GM21526 (cell line): ENCODE measurements at regions not wholly inside any gene's neighbourhood (a gene's known extent, or its start where the extent isn't known, plus 50 kb on each side); places are given as distances from the start of the nearest gene placed in this dataset.
"Not testable (repeated sequence)": the region's sequence is repeated elsewhere in the genome, so short reads cannot be mapped to it uniquely, and the experiment has no call there.

Experiments used
- ATAC-seq: cut with Tn5 transposase; IDR thresholded peaks from one replicate; pipeline ENCODE4 v1.9.1; 2021; ENCODE audit warnings: moderate library complexity; ENCODE audit not compliant: unreplicated experiment, low FRiP score

- not testable (repeated sequence) for ATAC-seq
These were observed 198.0 kb downstream of the MEIS1 start for GRCh38 chr2:66632882-66633281.

- ATAC-seq = no peak
These were observed 198.7 kb downstream of the MEIS1 start for GRCh38 chr2:66633631-66634030.

- no peak for ATAC-seq
These were observed 199.9 kb downstream of the MEIS1 start for GRCh38 chr2:66634784-66635183.

DNA sequence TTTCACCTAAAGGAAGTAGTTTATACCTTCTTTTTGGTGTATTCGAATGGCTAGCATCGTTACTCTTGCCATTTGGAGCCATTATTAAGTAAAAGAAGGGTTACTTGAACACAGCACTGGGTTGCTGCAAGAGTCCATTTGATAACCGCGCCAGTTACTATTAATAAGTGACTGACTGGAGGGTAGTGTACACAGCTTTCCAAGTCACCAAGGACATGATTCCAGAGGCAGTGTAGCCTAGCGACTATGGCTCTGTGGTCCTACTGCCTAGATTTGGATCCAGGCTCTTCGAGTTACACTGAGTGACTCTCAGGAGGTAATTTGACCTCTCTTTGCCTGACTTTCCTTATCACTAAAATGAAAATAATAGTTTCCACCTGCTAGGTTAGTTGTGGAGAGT lies 206.8 kb downstream of the MEIS1 start:
- no peak for ATAC-seq

DNA sequence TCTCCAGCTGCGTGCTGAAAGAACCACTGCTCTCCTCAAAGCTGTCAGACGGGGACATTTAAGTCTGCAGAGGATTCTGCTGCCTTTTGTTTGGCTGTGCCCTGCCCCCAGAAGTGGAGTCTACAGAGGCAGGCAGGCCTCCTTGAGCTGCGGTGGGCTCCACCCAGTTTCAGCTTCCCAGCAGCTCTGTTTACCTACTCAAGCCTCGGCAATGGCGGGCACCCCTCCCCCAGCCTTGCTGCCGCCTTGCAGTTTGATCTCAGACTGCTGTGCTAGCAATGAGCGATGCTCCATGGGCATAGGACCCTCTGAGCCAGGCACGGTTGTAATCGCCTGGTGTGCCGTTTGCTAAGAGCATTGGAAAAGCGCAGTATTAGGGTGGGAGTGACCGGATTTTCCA lies 213.2 kb downstream of the MEIS1 start:
- not testable (repeated sequence) for ATAC-seq

- no peak for ATAC-seq
These were observed 214.1 kb downstream of the MEIS1 start for GRCh38 chr2:66649006-66649405.

DNA sequence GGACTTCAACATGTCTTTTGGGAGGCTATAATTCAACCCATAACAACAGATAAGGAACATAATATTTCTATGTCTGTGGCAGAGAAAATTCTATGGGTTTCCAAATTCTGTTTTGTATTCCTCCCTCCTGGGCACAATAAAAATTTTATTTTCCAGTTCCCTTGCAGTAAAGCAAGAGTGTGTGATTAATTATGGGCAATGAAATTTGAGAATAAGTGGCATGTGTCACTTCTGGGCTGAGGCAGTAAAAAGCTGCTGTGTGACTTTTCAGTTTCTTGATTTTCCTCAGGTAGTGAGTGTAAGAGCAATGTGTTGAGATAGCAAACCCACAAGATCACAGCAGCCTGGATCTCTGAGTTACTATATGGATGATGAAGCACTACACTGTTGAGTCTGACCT lies 216.4 kb downstream of the MEIS1 start:
- no peak for ATAC-seq

DNA sequence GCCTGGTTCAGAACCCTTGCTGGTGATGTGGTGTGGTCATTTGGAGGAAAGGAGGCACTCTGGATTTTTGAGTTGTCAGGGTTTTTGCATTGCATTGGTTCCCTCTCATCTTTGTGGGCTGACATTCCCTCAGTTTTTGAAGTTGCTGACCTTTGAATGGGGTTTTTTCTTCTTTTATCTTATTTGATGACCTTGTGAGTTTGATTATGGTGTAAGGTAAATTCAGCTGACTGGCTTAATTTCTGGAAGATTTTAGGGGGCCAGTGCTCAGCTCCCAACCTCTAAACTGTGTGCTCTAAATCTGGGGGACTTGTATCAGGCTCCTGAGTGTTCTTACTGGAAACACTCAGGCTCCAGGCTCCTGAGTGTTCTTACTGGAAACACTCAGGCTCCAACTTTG lies 225.9 kb downstream of the MEIS1 start:
- no peak for ATAC-seq

DNA sequence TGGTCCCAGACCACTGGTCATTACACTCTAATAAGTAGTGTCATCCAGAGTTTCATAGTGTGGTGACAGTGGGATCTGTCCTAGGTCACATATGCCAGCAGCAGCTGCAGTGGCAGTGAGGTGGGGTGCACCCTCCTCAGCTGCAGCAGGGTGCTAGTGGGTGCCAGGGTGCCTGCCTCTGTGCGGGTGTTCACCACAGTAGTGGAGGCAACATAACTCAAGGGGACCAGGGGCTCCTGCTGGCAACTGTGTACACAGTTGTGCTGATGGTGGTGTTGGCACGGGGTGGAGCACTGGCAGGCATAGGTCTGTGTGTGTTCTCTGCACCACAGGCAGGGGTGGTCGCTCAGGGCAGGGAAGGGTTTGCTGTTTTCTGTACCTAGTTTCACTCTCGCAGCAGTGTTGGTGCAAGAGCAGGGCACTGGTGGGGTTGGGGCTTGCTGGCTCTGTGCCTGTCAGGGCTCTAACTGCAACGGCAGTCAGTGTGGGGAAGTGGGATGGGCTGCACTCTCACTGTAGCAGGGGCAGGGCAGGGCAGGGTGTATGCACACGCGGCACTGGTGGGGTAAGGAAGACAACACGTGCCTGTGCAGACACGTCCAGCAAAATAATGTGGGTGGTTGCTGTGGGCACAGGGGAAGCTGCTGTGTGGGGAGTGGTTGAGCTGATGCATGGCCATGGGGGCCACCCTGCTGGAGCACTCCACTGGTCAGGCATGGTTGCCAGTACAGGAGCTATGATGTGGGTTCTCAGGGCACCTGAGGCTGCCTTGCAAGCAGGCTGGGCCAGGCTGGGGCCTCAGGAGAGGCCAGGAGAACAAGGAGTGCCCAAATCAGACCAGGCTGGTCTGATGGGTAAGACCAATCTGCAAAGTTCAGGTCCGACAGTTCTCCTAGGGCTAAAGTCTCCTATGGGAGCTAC lies 226.6 kb downstream of the MEIS1 start:
- no peak for ATAC-seq

- ATAC-seq = no peak
These were observed 230.4 kb downstream of the MEIS1 start for GRCh38 chr2:66665124-66665984.

DNA sequence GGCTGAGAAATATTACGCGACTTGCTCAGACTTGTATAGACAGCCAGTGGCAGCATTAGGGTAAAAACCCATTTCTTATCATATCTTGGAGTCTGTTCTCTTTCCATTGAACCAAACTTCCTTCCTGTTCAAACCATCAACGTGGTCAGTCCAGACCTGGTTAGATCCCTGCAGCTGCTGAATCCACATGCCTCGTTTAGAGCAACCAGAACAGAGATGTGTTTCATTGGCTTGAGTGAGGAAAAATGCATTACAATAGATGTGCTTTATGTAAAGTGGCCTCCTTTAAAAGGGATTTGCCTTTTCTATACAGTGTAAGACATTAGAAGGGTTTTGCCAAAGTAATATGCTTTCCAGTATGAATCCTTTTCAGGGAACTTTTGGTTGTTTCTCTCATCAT lies 232.4 kb downstream of the MEIS1 start:
- ATAC-seq = no peak

DNA sequence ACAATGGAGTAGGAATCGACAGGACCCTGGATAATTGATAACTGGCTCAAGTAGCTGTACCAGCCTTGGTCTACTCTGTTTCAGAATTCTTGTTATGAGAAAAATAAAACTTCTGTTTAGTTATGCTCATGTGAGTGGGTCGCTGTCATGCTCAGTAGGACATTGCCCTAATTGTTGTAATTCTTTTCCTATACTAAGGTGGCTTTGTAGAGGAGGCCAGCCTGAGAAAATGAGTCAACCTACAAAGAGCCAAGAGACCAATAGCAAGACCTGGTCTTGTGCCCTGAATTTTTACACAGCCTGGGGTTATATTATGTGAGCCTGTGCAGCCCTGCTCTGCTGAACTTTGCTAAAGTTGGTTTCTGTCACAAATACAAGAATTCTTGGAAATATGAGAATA lies 238.4 kb downstream of the MEIS1 start:
- no peak for ATAC-seq

GRCh38 chr2:66674087-66674486 lies 239.2 kb downstream of the MEIS1 start:
- ATAC-seq = no peak

GRCh38 chr2:66675591-66675990 lies 240.7 kb downstream of the MEIS1 start:
- ATAC-seq = no peak

DNA sequence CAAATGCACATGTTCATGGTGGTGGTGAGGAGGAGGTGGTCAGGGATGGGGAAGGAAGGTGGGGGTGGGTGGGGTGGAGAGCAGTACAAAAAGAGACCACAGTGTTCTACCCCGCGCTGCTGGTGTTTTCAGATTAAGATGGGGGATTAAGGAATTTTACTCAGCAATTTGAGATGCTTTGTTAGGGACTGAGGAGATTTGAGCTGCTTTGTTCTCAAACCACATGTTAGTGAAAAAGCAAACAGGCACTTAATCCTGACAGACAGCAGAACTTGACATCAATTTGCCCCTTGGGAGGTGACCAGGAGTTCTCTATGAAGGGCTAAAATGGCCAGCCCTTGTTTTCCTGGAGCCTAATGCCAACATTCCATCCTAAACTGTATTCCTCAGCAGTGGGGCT lies 244.5 kb downstream of the MEIS1 start:
- ATAC-seq = no peak

DNA sequence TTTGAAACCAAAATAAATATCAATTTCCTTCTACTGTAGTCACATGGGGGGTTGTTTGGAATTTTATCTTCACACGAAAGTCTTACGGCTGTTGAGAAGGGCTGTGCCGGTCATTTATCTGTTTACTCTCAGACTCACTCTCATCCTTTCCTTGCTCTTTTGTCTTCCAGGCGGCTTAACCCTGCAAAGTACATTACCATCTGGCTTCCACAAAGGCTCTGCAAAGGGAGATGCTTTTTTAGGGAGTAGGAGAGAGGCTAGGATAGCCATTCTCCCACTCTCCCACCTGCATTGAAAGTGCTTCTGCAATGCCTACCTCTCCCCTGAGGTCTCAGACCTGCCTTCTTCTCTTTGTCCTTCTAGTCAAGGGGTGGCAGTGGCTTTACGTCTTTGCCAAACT lies 247.6 kb downstream of the MEIS1 start:
- no peak for ATAC-seq

DNA sequence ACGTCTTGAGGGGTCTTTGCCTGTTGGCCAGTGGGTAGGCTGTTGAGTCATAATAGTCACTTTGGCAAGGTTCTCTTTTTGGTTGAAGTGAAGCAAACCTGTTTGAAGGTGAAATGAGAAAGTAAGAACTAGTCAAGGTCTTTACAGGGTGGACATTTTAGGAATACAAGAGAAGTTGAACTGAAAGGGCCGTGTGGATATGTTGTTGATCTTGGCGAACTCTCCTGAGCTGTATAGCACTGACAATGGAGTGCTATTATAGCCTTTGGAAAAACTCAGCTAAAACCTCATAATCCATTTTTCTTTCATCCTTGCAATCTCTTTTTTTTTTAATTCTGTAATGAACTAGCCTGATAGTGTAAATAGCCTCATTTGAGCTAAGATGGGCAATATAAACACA lies 248.1 kb downstream of the MEIS1 start:
- no peak for ATAC-seq

- no peak for ATAC-seq
These were observed 248.7 kb downstream of the MEIS1 start for GRCh38 chr2:66683599-66683998.

GRCh38 chr2:66684289-66684688 lies 249.4 kb downstream of the MEIS1 start:
- no peak for ATAC-seq

DNA sequence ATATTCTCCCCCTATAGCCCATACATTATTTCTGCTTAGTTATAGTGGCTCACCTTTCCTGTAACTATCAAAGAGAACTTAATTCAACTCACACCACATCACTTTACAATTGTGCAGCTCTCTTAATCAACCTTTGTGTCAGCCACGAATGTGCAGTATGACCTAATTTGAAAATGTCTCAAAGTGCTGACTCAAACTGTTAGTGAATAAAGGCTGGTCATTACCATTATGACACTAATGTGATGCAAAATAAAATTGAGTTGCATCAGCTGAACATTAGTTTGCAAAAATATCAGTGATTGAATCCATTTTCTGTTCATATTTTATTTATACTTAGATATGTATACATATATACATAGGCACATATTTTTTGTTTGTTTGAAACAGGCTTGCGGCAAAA lies 251.8 kb downstream of the MEIS1 start:
- no peak for ATAC-seq

DNA sequence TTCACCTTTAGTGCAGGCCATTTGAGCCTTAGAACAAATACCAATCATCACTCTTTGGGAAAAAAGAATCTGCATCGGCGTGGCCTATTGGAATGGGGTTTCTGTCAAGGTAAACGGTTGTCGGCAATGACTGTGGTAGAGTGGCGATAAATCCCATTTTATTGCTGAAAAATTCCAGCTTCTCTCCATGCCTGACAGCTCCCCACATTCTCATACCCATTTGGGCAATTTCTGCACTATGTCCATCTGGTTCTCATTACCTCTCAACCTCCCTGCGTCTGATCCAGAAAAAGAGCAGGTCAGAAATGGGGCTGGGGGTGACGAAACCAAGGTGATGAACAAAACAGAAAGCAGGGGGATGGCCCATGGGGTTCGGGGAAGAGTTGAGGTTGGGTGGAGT lies 254.0 kb downstream of the MEIS1 start:
- no peak for ATAC-seq
